ENCODE measurements at regions not wholly inside any gene's neighbourhood (a gene's known extent, or its start where the extent isn't known, plus 50 kb on each side); places are given as distances from the start of the nearest gene placed in this dataset.

DNA sequence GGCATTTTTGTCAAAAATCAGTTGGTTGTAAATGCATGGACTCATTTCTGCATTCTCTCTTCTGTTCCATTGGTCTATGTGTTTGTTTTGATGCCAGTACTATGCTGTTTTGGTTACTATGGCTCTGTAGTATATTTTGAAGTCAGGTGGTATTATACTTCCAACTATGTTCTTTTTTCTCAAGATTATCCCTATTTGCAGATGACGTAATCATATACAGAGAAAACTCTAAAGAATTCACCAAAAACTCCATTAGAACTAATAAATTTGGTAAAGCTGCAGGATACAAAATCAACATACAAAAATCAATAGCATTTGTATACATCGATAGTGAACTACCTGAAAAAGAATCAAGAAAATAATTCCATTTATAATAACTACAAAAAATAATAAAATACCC lies 253.1 kb upstream of the NEGR1 start:
- TF ChIP-seq, protein P1, sequence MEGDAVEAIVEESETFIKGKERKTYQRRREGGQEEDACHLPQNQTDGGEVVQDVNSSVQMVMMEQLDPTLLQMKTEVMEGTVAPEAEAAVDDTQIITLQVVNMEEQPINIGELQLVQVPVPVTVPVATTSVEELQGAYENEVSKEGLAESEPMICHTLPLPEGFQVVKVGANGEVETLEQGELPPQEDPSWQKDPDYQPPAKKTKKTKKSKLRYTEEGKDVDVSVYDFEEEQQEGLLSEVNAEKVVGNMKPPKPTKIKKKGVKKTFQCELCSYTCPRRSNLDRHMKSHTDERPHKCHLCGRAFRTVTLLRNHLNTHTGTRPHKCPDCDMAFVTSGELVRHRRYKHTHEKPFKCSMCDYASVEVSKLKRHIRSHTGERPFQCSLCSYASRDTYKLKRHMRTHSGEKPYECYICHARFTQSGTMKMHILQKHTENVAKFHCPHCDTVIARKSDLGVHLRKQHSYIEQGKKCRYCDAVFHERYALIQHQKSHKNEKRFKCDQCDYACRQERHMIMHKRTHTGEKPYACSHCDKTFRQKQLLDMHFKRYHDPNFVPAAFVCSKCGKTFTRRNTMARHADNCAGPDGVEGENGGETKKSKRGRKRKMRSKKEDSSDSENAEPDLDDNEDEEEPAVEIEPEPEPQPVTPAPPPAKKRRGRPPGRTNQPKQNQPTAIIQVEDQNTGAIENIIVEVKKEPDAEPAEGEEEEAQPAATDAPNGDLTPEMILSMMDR (IDR thresholded peaks at IDR 0.05): no peak
- no peak for TF ChIP-seq EZH2 (IDR thresholded peaks at IDR 0.05; ENCODE audit: borderline replicate concordance, insufficient read depth, low read depth, low read length, poor library complexity, severe bottlenecking)

All from B cell (primary cell).